Upper lobe of left lung (tissue), 6 donors: ENCODE measurements at regions not wholly inside any gene's neighbourhood (a gene's known extent, or its start where the extent isn't known, plus 50 kb on each side); places are given as distances from the start of the nearest gene placed in this dataset.
A peak's percentile ranks its signal among the peaks of the same experiment; 100 is the strongest.

Experiments used
- ATAC-seq, 2 donors: fragments of 200-7000 bp; cut with Tn5 transposase; one replicate each; pipeline ENCODE4 v1.9.1; 2022; ENCODE audit warnings: mild to moderate bottlenecking in 2 of 2, moderate library complexity in 2 of 2; ENCODE audit not compliant: low FRiP score in 2 of 2
- DNase-seq, 2 donors: peaks; one replicate each; pipeline ENCODE4 v3.0.0-alpha.2; 2019 to 2020
- H3K27ac ChIP-seq, 4 donors: fragments of 200-600 bp; sonication (generic); one replicate each; pipeline ENCODE4 v1.5.1; 2016 to 2019
- H3K27me3 ChIP-seq, 4 donors: fragments of 200-600 bp; sonication (generic); one replicate each; pipeline ENCODE4 v1.5.1; 2017 to 2019
- H3K36me3 ChIP-seq, 4 donors: fragments of 200-600 bp; sonication (generic); one replicate each; pipeline ENCODE4 v1.5.1; 2016 to 2019
- H3K4me1 ChIP-seq, 4 donors: fragments of 200-600 bp; sonication (generic); one replicate each; pipeline ENCODE4 v1.5.1; 2018 to 2019
- H3K4me3 ChIP-seq, 4 donors: fragments of 200-600 bp; sonication (generic); one replicate each; pipeline ENCODE4 v1.5.1; 2017 to 2019; ENCODE audit warnings: mild to moderate bottlenecking in 2 of 4, moderate library complexity in 1 of 4
- H3K9me3 ChIP-seq, 4 donors: fragments of 200-600 bp; sonication (generic); one replicate each; pipeline ENCODE4 v1.5.1; 2018 to 2019
- EP300 ChIP-seq, 4 donors: sonication (generic); formaldehyde crosslinking; IDR thresholded peaks; one replicate each; pipeline ENCODE4 v1.5.1; 2017; ENCODE audit warnings: antibody characterized with exemption in 4 of 4, control low read depth in 2 of 4
- POLR2A ChIP-seq, 4 donors: fragments of 450-650 bp; IDR thresholded peaks; one replicate each; pipeline ENCODE4 v1.5.1; 2016 to 2017; ENCODE audit warnings: antibody characterized with exemption in 4 of 4, mild to moderate bottlenecking in 2 of 4
- POLR2AphosphoS5 ChIP-seq, 2 donors: sonication (generic); formaldehyde crosslinking; IDR thresholded peaks; one replicate each; pipeline ENCODE4 v1.5.1; 2017; ENCODE audit warnings: antibody characterized with exemption in 2 of 2
- WGBS, 2 donors: methylation state at CpG; one replicate each; pipeline ENCODE4 v1.1.5; 2017 to 2018; 5-methylcytosine and 5-hydroxymethylcytosine counted together
- TF ChIP-seq, protein P1 (sequence below), 6 experiments: fragments of 450-650 bp in 4 of 6; fragments of 200-600 bp in 2 of 6; sonication (generic) in 2 of 6; IDR thresholded peaks; one replicate each; pipeline ENCODE4 v1.5.1; 2016 to 2019; ENCODE audit warnings: antibody characterized with exemption in 6 of 6
- donor health status: DM: no; HTN: no; CAD: no; lungs with moderate emphysema.
- donor health status: DM: no; HTN: yes; CAD: no; lungs with severe emphysema.

DNA sequence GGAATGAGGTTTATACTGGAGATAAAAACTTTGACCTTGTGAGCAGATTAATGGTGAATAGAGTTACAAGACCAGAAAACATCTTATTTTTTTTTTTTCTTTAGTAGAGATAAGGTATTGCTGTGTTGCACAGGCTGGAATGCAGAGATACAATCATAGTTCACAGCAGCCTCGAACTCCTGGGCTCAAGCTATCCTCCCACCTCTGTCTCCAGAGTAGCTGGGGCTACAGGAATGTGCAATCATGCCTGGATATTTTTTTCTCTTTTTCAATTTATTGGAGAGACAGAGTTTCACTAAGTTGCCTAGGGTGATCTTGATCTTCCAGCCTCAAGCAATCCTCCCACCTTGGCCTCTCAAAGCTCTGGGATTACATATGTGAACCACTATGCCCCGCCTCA is 2139.1 kb downstream of the PCDH9 start:
- no peak overlapping the region for H3K27ac ChIP-seq
- H3K4me3 ChIP-seq: no peak overlapping the region
- DNase-seq (no peak), ATAC-seq (no peak)
- H3K36me3 ChIP-seq: no peaks in the 10 kb centered on the region
- no peaks in the 10 kb centered on the region for H3K9me3 ChIP-seq
- no peaks in the 10 kb centered on the region for H3K27me3 ChIP-seq
- no peak for TF ChIP-seq POLR2AphosphoS5 (IDR thresholded peaks at IDR 0.05)
- TF ChIP-seq POLR2A (IDR thresholded peaks at IDR 0.05): no peak
- TF ChIP-seq, protein P1, sequence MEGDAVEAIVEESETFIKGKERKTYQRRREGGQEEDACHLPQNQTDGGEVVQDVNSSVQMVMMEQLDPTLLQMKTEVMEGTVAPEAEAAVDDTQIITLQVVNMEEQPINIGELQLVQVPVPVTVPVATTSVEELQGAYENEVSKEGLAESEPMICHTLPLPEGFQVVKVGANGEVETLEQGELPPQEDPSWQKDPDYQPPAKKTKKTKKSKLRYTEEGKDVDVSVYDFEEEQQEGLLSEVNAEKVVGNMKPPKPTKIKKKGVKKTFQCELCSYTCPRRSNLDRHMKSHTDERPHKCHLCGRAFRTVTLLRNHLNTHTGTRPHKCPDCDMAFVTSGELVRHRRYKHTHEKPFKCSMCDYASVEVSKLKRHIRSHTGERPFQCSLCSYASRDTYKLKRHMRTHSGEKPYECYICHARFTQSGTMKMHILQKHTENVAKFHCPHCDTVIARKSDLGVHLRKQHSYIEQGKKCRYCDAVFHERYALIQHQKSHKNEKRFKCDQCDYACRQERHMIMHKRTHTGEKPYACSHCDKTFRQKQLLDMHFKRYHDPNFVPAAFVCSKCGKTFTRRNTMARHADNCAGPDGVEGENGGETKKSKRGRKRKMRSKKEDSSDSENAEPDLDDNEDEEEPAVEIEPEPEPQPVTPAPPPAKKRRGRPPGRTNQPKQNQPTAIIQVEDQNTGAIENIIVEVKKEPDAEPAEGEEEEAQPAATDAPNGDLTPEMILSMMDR (IDR thresholded peaks at IDR 0.05): no peak
- no peak for TF ChIP-seq EP300 (IDR thresholded peaks at IDR 0.05)
- WGBS, 2 donors: 67% methylated on average over 2 of the region's 2 CpGs
- H3K4me1 ChIP-seq: no peaks in the 10 kb centered on the region

DNA sequence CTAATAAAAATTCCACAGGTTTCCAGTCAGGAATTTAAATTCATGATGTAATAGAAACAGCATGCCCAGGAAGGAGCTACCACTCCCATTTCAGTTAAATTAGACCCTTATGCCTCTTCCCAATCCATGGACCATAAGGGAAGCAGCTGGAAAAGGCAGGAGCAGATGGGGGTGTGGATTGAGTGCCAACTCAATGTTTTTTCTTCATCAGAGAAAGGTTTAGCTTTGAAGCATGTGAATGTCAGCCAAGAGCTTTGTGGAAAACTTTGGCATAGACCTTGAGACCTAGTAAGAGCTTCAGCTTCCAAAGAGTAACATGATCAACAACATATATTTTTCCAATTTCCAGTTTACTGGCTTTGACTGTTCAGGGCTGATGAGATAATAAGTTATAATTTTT is 2139.9 kb downstream of the PCDH9 start:
- no peaks in the 10 kb centered on the region for H3K27me3 ChIP-seq
- H3K4me3 ChIP-seq: no peak overlapping the region
- ATAC-seq (no peak), DNase-seq (no peak)
- H3K36me3 ChIP-seq: no peaks in the 10 kb centered on the region
- H3K9me3 ChIP-seq: no peaks in the 10 kb centered on the region
- no peaks in the 10 kb centered on the region for H3K4me1 ChIP-seq
- TF ChIP-seq EP300 (IDR thresholded peaks at IDR 0.05): no peak
- TF ChIP-seq, protein P1 (IDR thresholded peaks at IDR 0.05): no peak
- H3K27ac ChIP-seq: no peak overlapping the region

DNA sequence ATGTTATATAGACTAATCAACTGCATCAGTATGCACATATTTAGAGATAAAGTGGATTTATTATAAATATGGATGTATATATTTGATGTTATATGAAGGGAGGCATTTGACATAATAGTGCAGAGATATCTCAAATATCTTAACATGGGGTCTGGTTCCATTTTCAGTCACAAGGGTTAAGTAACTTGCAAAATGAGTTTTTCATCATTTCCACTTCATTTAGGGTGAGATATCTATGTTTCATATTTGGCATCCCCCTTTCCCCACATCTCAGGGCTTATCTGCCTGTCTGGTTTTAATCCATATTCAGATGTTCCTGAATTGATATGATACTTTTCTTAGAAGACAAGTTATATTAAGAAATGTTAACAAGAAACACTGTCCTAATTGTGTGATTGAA is 2141.2 kb downstream of the PCDH9 start:
- DNase-seq (no peak), ATAC-seq (no peak)
- H3K4me3 ChIP-seq: no peak overlapping the region
- no peaks in the 10 kb centered on the region for H3K9me3 ChIP-seq
- H3K27me3 ChIP-seq: no peaks in the 10 kb centered on the region
- H3K36me3 ChIP-seq: no peaks in the 10 kb centered on the region
- H3K27ac ChIP-seq: no peak overlapping the region
- H3K4me1 ChIP-seq: no peaks in the 10 kb centered on the region
- TF ChIP-seq EP300 (IDR thresholded peaks at IDR 0.05) (no peak), POLR2AphosphoS5 (IDR thresholded peaks at IDR 0.05) (no peak), POLR2A (IDR thresholded peaks at IDR 0.05) (no peak)
- TF ChIP-seq, protein P1 (IDR thresholded peaks at IDR 0.05): no peak

DNA sequence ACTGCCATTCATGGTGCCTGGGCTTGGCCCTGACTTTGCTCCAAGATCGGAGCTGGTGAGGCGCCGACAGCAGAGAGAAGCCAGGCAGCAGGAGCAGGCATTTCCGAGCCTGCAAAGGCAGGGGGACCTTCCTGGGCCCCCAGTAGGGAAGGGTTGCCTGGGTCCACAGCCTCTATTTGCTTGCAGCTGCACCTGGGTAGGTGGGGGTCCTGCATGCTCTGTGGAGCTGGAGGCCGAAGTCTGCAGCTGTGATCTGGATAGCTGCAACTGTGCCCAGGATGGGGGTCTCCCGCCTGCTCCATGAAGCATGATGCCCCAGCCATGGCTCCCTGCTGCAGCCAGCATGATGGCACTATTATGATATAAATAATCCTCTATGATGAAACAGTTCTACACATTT is 2144.2 kb downstream of the PCDH9 start:
- no peak overlapping the region for H3K27ac ChIP-seq
- DNase-seq: peak in 1 of 2 donors; percentile 14

DNA sequence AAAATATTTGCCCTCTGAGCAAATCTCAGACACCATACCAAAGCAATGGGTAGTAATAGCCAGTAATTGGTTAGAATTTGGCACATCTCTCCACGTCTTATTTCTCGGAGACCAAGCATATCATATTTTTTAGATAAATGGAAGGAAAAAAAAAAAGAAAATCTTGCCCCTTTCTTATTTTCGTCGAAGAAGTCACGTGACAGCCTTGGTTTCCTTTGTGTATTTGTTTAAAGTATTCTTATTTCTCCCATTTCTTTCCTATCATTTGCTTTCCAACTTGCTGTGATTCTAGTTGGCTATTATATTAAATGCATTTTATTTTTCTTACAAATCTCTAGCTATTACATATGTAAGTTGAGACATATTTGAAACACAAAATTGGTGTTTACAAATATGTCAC is 2155.9 kb downstream of the PCDH9 start:
- no peak overlapping the region for H3K27ac ChIP-seq
- no peaks in the 10 kb centered on the region for H3K36me3 ChIP-seq
- no peaks in the 10 kb centered on the region for H3K9me3 ChIP-seq
- 59 to 65% methylated on average over 5 of the region's 5 CpGs for WGBS, 2 donors
- TF ChIP-seq POLR2AphosphoS5 (IDR thresholded peaks at IDR 0.05): no peak
- no peak for TF ChIP-seq EP300 (IDR thresholded peaks at IDR 0.05)
- TF ChIP-seq POLR2A (IDR thresholded peaks at IDR 0.05): no peak
- TF ChIP-seq, protein P1 (IDR thresholded peaks at IDR 0.05): no peak
- no peaks in the 10 kb centered on the region for H3K27me3 ChIP-seq
- no peaks in the 10 kb centered on the region for H3K4me1 ChIP-seq
- ATAC-seq (no peak), DNase-seq (no peak)
- no peak overlapping the region for H3K4me3 ChIP-seq

More for the DNA sequence above, 2144.2 kb downstream of the PCDH9 start:
- Histone ChIP-seq H3K36me3 (no peaks in the 10 kb centered on the region), H3K4me1 (no peaks in the 10 kb centered on the region), H3K27me3 (no peaks in the 10 kb centered on the region), H3K9me3 (no peaks in the 10 kb centered on the region), H3K4me3 (no peak overlapping the region)
- WGBS, 2 donors: 89 to 100% methylated on average over 1 to 6 of the region's 6 CpGs
- no peak for ATAC-seq
- no peak for TF ChIP-seq EP300 (IDR thresholded peaks at IDR 0.05)
